ENCODE measurements at regions not wholly inside any gene's neighbourhood (a gene's known extent, or its start where the extent isn't known, plus 50 kb on each side); places are given as distances from the start of the nearest gene placed in this dataset.

GRCh38 chr6:98769546-98769945, 64.8 kb upstream of the POU3F2 start:
- H3K27ac Mint-ChIP-seq (ENCODE audit: unreplicated experiment): no peak overlapping the region
- no peaks in the 10 kb centered on the region for H3K9me3 Mint-ChIP-seq (ENCODE audit: low read depth, unreplicated experiment)
- intact Hi-C loops (cut with micrococcal nuclease; ENCODE audit: unreplicated experiment): loop anchor here (1.0 to 10.0 kb wide), 4 partner anchors 70 to 715 kb away; no protein-coding TSS in a partner anchor
- no TSS peak for BruUV-seq (replicated peaks)
- CTCF ChIA-PET: interaction anchor here (0.6 to 2.2 kb wide), 6 partner anchors 10 to 350 kb away, joined by 3 to 25 read pairs (median 3); no protein-coding TSS in a partner anchor
- peaks cover 6% of the 10 kb centered on the region for H3K27me3 Mint-ChIP-seq (ENCODE audit: unreplicated experiment)
- peak; percentile 64 for DNase-seq
- no peak overlapping the region for H3K4me3 Mint-ChIP-seq (ENCODE audit: low read depth, unreplicated experiment)
- peaks cover 5% of the 10 kb centered on the region for H3K4me1 Mint-ChIP-seq (ENCODE audit: low read depth, unreplicated experiment)
- H3K36me3 Mint-ChIP-seq (ENCODE audit: insufficient read depth, unreplicated experiment): no peaks in the 10 kb centered on the region
- TF ChIP-seq CTCF (IDR thresholded peaks at IDR 0.05; ENCODE audit: unreplicated experiment): no peak

GRCh38 chr6:98775205-98775604, 59.2 kb upstream of the POU3F2 start:
- Mint-ChIP-seq H3K27me3 (ENCODE audit: unreplicated experiment) (peaks cover 13% of the 10 kb centered on the region), H3K9me3 (ENCODE audit: low read depth, unreplicated experiment) (no peaks in the 10 kb centered on the region), H3K27ac (ENCODE audit: unreplicated experiment) (no peak overlapping the region), H3K4me3 (ENCODE audit: low read depth, unreplicated experiment) (no peak overlapping the region), H3K36me3 (ENCODE audit: insufficient read depth, unreplicated experiment) (no peaks in the 10 kb centered on the region), H3K4me1 (ENCODE audit: low read depth, unreplicated experiment) (peaks cover 22% of the 10 kb centered on the region)
- CTCF ChIA-PET: no interaction called here
- no peak for DNase-seq
- BruUV-seq (replicated peaks): no TSS peak
- intact Hi-C loops (cut with micrococcal nuclease; ENCODE audit: unreplicated experiment): loop anchor here (5.0 kb wide), 2 partner anchors 57 to 462 kb away; partner anchors contain the start of gene POU3F2
- TF ChIP-seq CTCF (IDR thresholded peaks at IDR 0.05; ENCODE audit: unreplicated experiment): no peak

GRCh38 chr6:98777762-98778161, 56.6 kb upstream of the POU3F2 start:
- no peak for DNase-seq
- Mint-ChIP-seq H3K4me3 (ENCODE audit: low read depth, unreplicated experiment) (no peak overlapping the region), H3K4me1 (ENCODE audit: low read depth, unreplicated experiment) (peaks cover 29% of the 10 kb centered on the region), H3K9me3 (ENCODE audit: low read depth, unreplicated experiment) (no peaks in the 10 kb centered on the region), H3K27me3 (ENCODE audit: unreplicated experiment) (peaks cover 13% of the 10 kb centered on the region), H3K27ac (ENCODE audit: unreplicated experiment) (no peak overlapping the region), H3K36me3 (ENCODE audit: insufficient read depth, unreplicated experiment) (no peaks in the 10 kb centered on the region)
- no TSS peak for BruUV-seq (replicated peaks)
- intact Hi-C loops (cut with micrococcal nuclease; ENCODE audit: unreplicated experiment): loop anchor here (5.0 kb wide), 2 partner anchors 55 to 460 kb away; partner anchors contain the start of gene POU3F2
- CTCF ChIA-PET: interaction anchor here (0.6 kb wide), 1 partner anchor 59 kb away, joined by 4 read pairs; no protein-coding TSS in a partner anchor
- no peak for TF ChIP-seq CTCF (IDR thresholded peaks at IDR 0.05; ENCODE audit: unreplicated experiment)

- no peaks in the 10 kb centered on the region for H3K9me3 Mint-ChIP-seq (ENCODE audit: low read depth, unreplicated experiment)
- peaks cover 28% of the 10 kb centered on the region for H3K4me1 Mint-ChIP-seq (ENCODE audit: low read depth, unreplicated experiment)
- no peak overlapping the region for H3K4me3 Mint-ChIP-seq (ENCODE audit: low read depth, unreplicated experiment)
- peak; percentile 4 for DNase-seq
- CTCF ChIA-PET: interaction anchor here (1.0 kb wide), 1 partner anchor 10 kb away, joined by 3 read pairs; no protein-coding TSS in a partner anchor
- no peaks in the 10 kb centered on the region for H3K36me3 Mint-ChIP-seq (ENCODE audit: insufficient read depth, unreplicated experiment)
- no peak for TF ChIP-seq CTCF (IDR thresholded peaks at IDR 0.05; ENCODE audit: unreplicated experiment)
- intact Hi-C loops (cut with micrococcal nuclease; ENCODE audit: unreplicated experiment): loop anchor here (5.0 kb wide), 2 partner anchors 53 to 458 kb away; partner anchors contain the start of gene POU3F2
- H3K27ac Mint-ChIP-seq (ENCODE audit: unreplicated experiment): no peak overlapping the region
- peaks cover 12% of the 10 kb centered on the region for H3K27me3 Mint-ChIP-seq (ENCODE audit: unreplicated experiment)
- BruUV-seq (replicated peaks): no TSS peak
Measured at GRCh38 chr6:98779618-98780017, 54.8 kb upstream of the POU3F2 start.

Data from Calu3 (cell line).